SK-N-SH (cell line): ENCODE measurements at regions not wholly inside any gene's neighbourhood (a gene's known extent, or its start where the extent isn't known, plus 50 kb on each side); places are given as distances from the start of the nearest gene placed in this dataset.

ENCODE experiments used
- CTCF ChIA-PET: fragments of 300-600, 350-600 bp; formaldehyde crosslinking; extraction: SDS; loops from one replicate; lab custom pipeline; 2021; lab: Yijun Ruan, JAX
- POLR2A ChIA-PET: fragments of 350-600 bp; sonication (Branson Sonifier 250); formaldehyde crosslinking; extraction: SDS; loops from one replicate; lab custom pipeline; 2020; ENCODE audit warnings: antibody characterized with exemption, inconsistent platforms; lab: Yijun Ruan, JAX
- DNase-seq: peaks from one replicate; pipeline ENCODE4 v3.0.0; 2012
- H2AFZ ChIP-seq: fragments of 200-600 bp; sonication (generic); 2 replicates; pipeline ENCODE4 v1.8.1; 2016; ENCODE audit warnings: antibody characterized with exemption, mild to moderate bottlenecking, low read depth
- H3F3A ChIP-seq: fragments of 200-600 bp; sonication (generic); replicated peaks from 2 replicates; pipeline ENCODE3; 2016; ENCODE audit warnings: antibody characterized with exemption, mild to moderate bottlenecking; ENCODE audit not compliant: insufficient read depth
- H3K27ac ChIP-seq, 2 experiments: fragments of 200-500 bp in 1 of 2; fragments of 200-600 bp in 1 of 2; sonication (Bioruptor generic) in 1 of 2; sonication (generic), shearing (Covaris generic) in 1 of 2; 2 replicates each; pipeline versions ENCODE4 v1.5.1 to v1.6.1; 2014 to 2016; ENCODE audit warnings: low read depth in 2 of 2, inconsistent platforms in 1 of 2, low read length in 1 of 2, mild to moderate bottlenecking in 1 of 2, mixed read lengths in 1 of 2
- H3K27me3 ChIP-seq: fragments of 200-600 bp; sonication (generic), shearing (Covaris generic); 2 replicates; pipeline ENCODE4 v1.6.1; 2016; ENCODE audit warnings: mixed run types; ENCODE audit not compliant: insufficient read depth
- H3K36me3 ChIP-seq, 2 experiments: fragments of 200-500 bp in 1 of 2; fragments of 200-600 bp in 1 of 2; sonication (Bioruptor generic) in 1 of 2; sonication (generic) in 1 of 2; replicated peaks in 1 of 2; 2 replicates each; pipeline versions ENCODE3 to v1.5.1; 2014 to 2016; ENCODE audit warnings: low read length in 1 of 2, mild to moderate bottlenecking in 1 of 2; ENCODE audit not compliant: insufficient read depth in 2 of 2, control insufficient read depth in 1 of 2
- H3K4me1 ChIP-seq, 2 experiments: fragments of 200-500 bp in 1 of 2; fragments of 200-600 bp in 1 of 2; sonication (Bioruptor generic) in 1 of 2; sonication (generic), shearing (Covaris generic) in 1 of 2; 2 replicates each; pipeline versions ENCODE4 v1.5.1 to v1.6.1; 2014 to 2016; ENCODE audit warnings: low read depth in 1 of 2, low read length in 1 of 2, mixed run types in 1 of 2; ENCODE audit not compliant: insufficient read depth in 2 of 2, control insufficient read depth in 1 of 2
- H3K4me2 ChIP-seq: fragments of 200-600 bp; sonication (generic), shearing (Covaris generic); 2 replicates; pipeline ENCODE4 v1.6.1; 2017; ENCODE audit warnings: mixed run types
- H3K4me3 ChIP-seq, 2 experiments: fragments of 200-500 bp in 1 of 2; fragments of 200-600 bp in 1 of 2; sonication (Bioruptor generic) in 1 of 2; sonication (generic), shearing (Covaris generic) in 1 of 2; 2 replicates each; pipeline versions ENCODE4 v1.5.1 to v1.8.1; 2014 to 2016; ENCODE audit warnings: low read depth in 2 of 2, inconsistent platforms in 1 of 2, low read length in 1 of 2, mild to moderate bottlenecking in 1 of 2, mixed read lengths in 1 of 2, moderate library complexity in 1 of 2
- H3K79me2 ChIP-seq: fragments of 200-600 bp; sonication (generic); 2 replicates; pipeline ENCODE4 v1.8.1; 2017; ENCODE audit warnings: mild to moderate bottlenecking; ENCODE audit not compliant: insufficient read depth
- H3K9ac ChIP-seq: fragments of 200-600 bp; sonication (generic); 2 replicates; pipeline ENCODE4 v1.6.1; 2017; ENCODE audit warnings: mixed run types
- H3K9me2 ChIP-seq: fragments of 200-600 bp; sonication (generic); 2 replicates; pipeline ENCODE4 v1.6.1; 2017; ENCODE audit warnings: mixed run types
- H3K9me3 ChIP-seq: fragments of 200-600 bp; sonication (generic); 2 replicates; pipeline ENCODE4 v1.6.1; 2017; ENCODE audit warnings: mixed run types, mild to moderate bottlenecking, moderate library complexity
- H4K20me1 ChIP-seq: fragments of 200-600 bp; sonication (generic); 2 replicates; pipeline ENCODE4 v1.6.1; 2017; ENCODE audit warnings: mild to moderate bottlenecking, mixed run types; ENCODE audit not compliant: insufficient read depth
- CHD2 ChIP-seq: fragments of 150-350 bp; IDR thresholded peaks from 2 replicates; pipeline ENCODE4 v1.6.1; 2018; ENCODE audit warnings: low read length; ENCODE audit not compliant: partially characterized antibody
- ELF1 ChIP-seq: IDR thresholded peaks from 2 replicates; pipeline ENCODE4 v1.4.0; 2012
- FOXM1 ChIP-seq: IDR thresholded peaks from 2 replicates; pipeline ENCODE4 v1.4.0; 2012; ENCODE audit warnings: low read depth, mild to moderate bottlenecking
- GATA2 ChIP-seq: sonication (generic); formaldehyde crosslinking; IDR thresholded peaks from 2 replicates; pipeline ENCODE4 v1.5.0; 2020; ENCODE audit warnings: mild to moderate bottlenecking, missing genetic modification reagents
- JUND ChIP-seq: IDR thresholded peaks from 2 replicates; pipeline ENCODE4 v1.4.0; 2012
- MEF2A ChIP-seq: IDR thresholded peaks from 2 replicates; pipeline ENCODE4 v1.4.0; 2012; ENCODE audit warnings: low read depth, borderline replicate concordance
- NRF1 ChIP-seq: IDR thresholded peaks from 2 replicates; pipeline ENCODE4 v1.6.1; 2012; ENCODE audit warnings: low read depth, mild to moderate bottlenecking, low read length
- RAD21 ChIP-seq: IDR thresholded peaks from 2 replicates; pipeline ENCODE4 v1.6.1; 2012; ENCODE audit warnings: mild to moderate bottlenecking, low read length
- RFX5 ChIP-seq: IDR thresholded peaks from 2 replicates; pipeline ENCODE4 v1.6.1; 2012; ENCODE audit warnings: mild to moderate bottlenecking, improper control_type of control experiment, low read length
- RXRA ChIP-seq: IDR thresholded peaks from 2 replicates; pipeline ENCODE4 v1.4.0; 2012; ENCODE audit warnings: low read depth, mild to moderate bottlenecking, borderline replicate concordance
- WGBS: methylation state at CpG from one replicate; pipeline ENCODE4 v1.1.6; 2017; ENCODE audit warnings: low lambda C conversion rate; 5-methylcytosine and 5-hydroxymethylcytosine counted together
- TF ChIP-seq, protein P1 (sequence below): IDR thresholded peaks from 2 replicates; pipeline ENCODE4 v1.4.0; 2012; ENCODE audit warnings: low read depth
- TF ChIP-seq, protein P2 (sequence below): IDR thresholded peaks from 2 replicates; pipeline ENCODE4 v1.6.1; 2012; ENCODE audit warnings: mild to moderate bottlenecking, low read depth, low read length, moderate library complexity

DNA sequence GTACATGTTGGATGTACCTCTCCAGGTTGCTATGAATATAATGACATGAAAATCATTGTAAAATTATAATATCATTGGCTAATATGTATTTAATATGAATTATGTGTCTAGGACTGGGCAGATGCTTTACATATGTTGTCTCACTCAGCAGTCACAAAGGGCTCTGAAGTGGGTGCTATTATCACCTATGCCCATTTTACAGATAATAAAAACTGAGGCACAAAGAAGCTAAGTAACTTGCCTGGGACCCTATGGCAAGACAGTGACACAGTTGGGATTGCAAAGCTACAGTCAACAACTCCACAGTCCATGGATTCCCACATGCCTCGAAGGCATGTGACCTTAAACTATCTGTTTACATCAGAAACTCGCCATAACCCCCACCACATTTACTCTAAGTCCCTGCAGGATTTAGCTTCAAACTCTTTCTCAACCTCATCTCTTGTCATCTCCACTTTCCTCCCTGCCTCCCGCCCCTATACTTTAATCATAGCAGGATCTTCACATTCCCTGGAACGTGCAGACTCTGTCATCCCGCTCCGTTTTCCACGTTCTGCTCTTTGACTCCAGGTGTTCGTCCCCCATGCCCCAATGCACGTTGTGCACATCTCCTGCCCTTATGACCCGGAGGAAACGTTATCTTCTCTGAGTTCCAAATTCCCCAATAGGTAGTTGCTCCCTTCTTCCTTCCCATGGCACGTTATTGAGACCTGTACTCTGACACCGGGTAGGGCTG lies 143.0 kb upstream of the NRIP1 start:
- no peak for TF ChIP-seq RXRA
- TF ChIP-seq MEF2A = no peak
- TF ChIP-seq, protein P1, sequence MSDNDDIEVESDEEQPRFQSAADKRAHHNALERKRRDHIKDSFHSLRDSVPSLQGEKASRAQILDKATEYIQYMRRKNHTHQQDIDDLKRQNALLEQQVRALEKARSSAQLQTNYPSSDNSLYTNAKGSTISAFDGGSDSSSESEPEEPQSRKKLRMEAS = no peak
- no peak for TF ChIP-seq NRF1
- TF ChIP-seq, protein P2, sequence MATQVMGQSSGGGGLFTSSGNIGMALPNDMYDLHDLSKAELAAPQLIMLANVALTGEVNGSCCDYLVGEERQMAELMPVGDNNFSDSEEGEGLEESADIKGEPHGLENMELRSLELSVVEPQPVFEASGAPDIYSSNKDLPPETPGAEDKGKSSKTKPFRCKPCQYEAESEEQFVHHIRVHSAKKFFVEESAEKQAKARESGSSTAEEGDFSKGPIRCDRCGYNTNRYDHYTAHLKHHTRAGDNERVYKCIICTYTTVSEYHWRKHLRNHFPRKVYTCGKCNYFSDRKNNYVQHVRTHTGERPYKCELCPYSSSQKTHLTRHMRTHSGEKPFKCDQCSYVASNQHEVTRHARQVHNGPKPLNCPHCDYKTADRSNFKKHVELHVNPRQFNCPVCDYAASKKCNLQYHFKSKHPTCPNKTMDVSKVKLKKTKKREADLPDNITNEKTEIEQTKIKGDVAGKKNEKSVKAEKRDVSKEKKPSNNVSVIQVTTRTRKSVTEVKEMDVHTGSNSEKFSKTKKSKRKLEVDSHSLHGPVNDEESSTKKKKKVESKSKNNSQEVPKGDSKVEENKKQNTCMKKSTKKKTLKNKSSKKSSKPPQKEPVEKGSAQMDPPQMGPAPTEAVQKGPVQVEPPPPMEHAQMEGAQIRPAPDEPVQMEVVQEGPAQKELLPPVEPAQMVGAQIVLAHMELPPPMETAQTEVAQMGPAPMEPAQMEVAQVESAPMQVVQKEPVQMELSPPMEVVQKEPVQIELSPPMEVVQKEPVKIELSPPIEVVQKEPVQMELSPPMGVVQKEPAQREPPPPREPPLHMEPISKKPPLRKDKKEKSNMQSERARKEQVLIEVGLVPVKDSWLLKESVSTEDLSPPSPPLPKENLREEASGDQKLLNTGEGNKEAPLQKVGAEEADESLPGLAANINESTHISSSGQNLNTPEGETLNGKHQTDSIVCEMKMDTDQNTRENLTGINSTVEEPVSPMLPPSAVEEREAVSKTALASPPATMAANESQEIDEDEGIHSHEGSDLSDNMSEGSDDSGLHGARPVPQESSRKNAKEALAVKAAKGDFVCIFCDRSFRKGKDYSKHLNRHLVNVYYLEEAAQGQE = no peak
- no peak for TF ChIP-seq RAD21
- no peak for TF ChIP-seq CHD2
- TF ChIP-seq ELF1 = no peak
- no peak for TF ChIP-seq FOXM1
- no peaks in the 10 kb centered on the region for H3K4me1 ChIP-seq
- no peaks in the 10 kb centered on the region for H4K20me1 ChIP-seq
- ChIA-PET CTCF (no interaction called here), POLR2A (no interaction called here)
- no peaks in the 10 kb centered on the region for H3K36me3 ChIP-seq
- no peak for DNase-seq
- H3K27ac ChIP-seq = no peak overlapping the region
- H3K9me2 ChIP-seq = no peaks in the 10 kb centered on the region
- no peak overlapping the region for H2AFZ ChIP-seq
- no peaks in the 10 kb centered on the region for H3K9me3 ChIP-seq
- no peak overlapping the region for H3K9ac ChIP-seq
- H3K4me2 ChIP-seq = no peak overlapping the region
- H3K79me2 ChIP-seq = no peaks in the 10 kb centered on the region
- 9% methylated on average over 13 of the region's 13 CpGs for WGBS
- no peaks in the 10 kb centered on the region for H3F3A ChIP-seq
- H3K27me3 ChIP-seq = peaks cover 19% of the 10 kb centered on the region
- no peak overlapping the region for H3K4me3 ChIP-seq

DNA sequence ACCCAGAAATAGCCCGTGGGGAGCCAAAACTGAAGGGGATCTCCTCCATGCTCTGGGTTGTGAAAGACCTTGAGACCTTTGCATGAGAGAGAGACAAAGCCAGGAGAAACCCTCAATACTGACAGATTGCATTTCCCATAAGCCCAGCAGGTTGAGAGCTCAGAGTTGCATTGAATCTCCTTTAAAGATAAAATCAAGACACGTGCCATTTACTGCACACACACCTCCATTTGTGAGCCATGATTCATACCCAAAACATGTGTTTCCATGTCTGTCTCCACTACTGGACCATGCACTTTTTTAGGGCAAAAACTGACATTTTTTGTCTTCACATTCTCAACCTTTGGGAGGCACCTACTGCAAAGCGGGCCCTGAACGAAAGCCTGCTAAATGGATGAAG lies 144.0 kb upstream of the NRIP1 start:
- Histone ChIP-seq H3K9me2 (no peaks in the 10 kb centered on the region), H3K9ac (no peak overlapping the region)

More for the DNA sequence above, 144.0 kb upstream of the NRIP1 start:
- 6% methylated on average over 4 of the region's 4 CpGs for WGBS
- CTCF ChIA-PET = interaction anchor here (0.6 kb wide), 1 partner anchor 95 kb away, joined by 3 read pairs; no protein-coding TSS in a partner anchor
- no peaks in the 10 kb centered on the region for H3F3A ChIP-seq
- no peak overlapping the region for H3K27ac ChIP-seq
- no peaks in the 10 kb centered on the region for H3K9me3 ChIP-seq
- POLR2A ChIA-PET = no interaction called here
- no peaks in the 10 kb centered on the region for H3K4me1 ChIP-seq
- no peak for TF ChIP-seq JUND
- no peak for TF ChIP-seq GATA2
- no peak for TF ChIP-seq RFX5
- no peaks in the 10 kb centered on the region for H3K36me3 ChIP-seq
- no peaks in the 10 kb centered on the region for H4K20me1 ChIP-seq
- H3K27me3 ChIP-seq = peaks cover 9% of the 10 kb centered on the region
- no peak overlapping the region for H3K4me3 ChIP-seq
- H3K79me2 ChIP-seq = no peaks in the 10 kb centered on the region
- no peak for DNase-seq
- H2AFZ ChIP-seq = no peak overlapping the region
- no peak overlapping the region for H3K4me2 ChIP-seq
